ENCODE measurements at regions not wholly inside any gene's neighbourhood (a gene's known extent, or its start where the extent isn't known, plus 50 kb on each side); places are given as distances from the start of the nearest gene placed in this dataset.
"Not testable (repeated sequence)": the region's sequence is repeated elsewhere in the genome, so short reads cannot be mapped to it uniquely, and the experiment has no call there.

GRCh38 chr10:37067576-37067975 lies 57.8 kb upstream of the ANKRD30A start:
- Mint-ChIP-seq H3K9me3 (peaks cover 25% of the 10 kb centered on the region), H3K27me3 (no peaks in the 10 kb centered on the region), H3K36me3 (ENCODE audit: low read depth) (no peaks in the 10 kb centered on the region), H3K27ac (no peak overlapping the region), H3K4me3 (no peak overlapping the region), H3K4me1 (ENCODE audit: low read depth) (no peaks in the 10 kb centered on the region)
- ATAC-seq (no peak), DNase-seq (no peak)
- TF ChIP-seq CTCF (IDR thresholded peaks at IDR 0.05), result no peak
- ChIA-PET POLR2A (no interaction called here), CTCF (no interaction called here)
- intact Hi-C loops (cut with micrococcal nuclease), result no loop called here

GRCh38 chr10:37062296-37062695 lies 63.1 kb upstream of the ANKRD30A start:
- POLR2A ChIA-PET, result not testable (repeated sequence)

GRCh38 chr10:37057261-37057660 lies 68.1 kb upstream of the ANKRD30A start:
- Mint-ChIP-seq H3K27ac (no peak overlapping the region), H3K4me1 (ENCODE audit: low read depth) (no peaks in the 10 kb centered on the region), H3K27me3 (no peaks in the 10 kb centered on the region), H3K36me3 (ENCODE audit: low read depth) (no peaks in the 10 kb centered on the region), H3K9me3 (peaks cover 2% of the 10 kb centered on the region), H3K4me3 (no peak overlapping the region)
- POLR2A ChIA-PET, result no interaction called here
- no peak for ATAC-seq
- CTCF ChIA-PET, result no interaction called here
- intact Hi-C loops (cut with micrococcal nuclease), result no loop called here
- TF ChIP-seq CTCF (IDR thresholded peaks at IDR 0.05), result no peak
- no peak for DNase-seq

More at GRCh38 chr10:37062296-37062695, 63.1 kb upstream of the ANKRD30A start:
- intact Hi-C loops (cut with micrococcal nuclease); H3K4me3 Mint-ChIP-seq; H3K4me1 Mint-ChIP-seq (ENCODE audit: low read depth); H3K36me3 Mint-ChIP-seq (ENCODE audit: low read depth); H3K27me3 Mint-ChIP-seq; CTCF ChIA-PET; H3K27ac Mint-ChIP-seq; H3K9me3 Mint-ChIP-seq; ATAC-seq; DNase-seq: not testable (repeated sequence)

- H3K4me1 Mint-ChIP-seq (ENCODE audit: low read depth), result no peaks in the 10 kb centered on the region
- ChIA-PET CTCF (no interaction called here), POLR2A (no interaction called here)
- H3K36me3 Mint-ChIP-seq (ENCODE audit: low read depth), result no peaks in the 10 kb centered on the region
- DNase-seq, result no peak
- H3K27ac Mint-ChIP-seq, result no peak overlapping the region
- H3K27me3 Mint-ChIP-seq, result no peaks in the 10 kb centered on the region
- peaks cover 2% of the 10 kb centered on the region for H3K9me3 Mint-ChIP-seq
- no peak overlapping the region for H3K4me3 Mint-ChIP-seq
- no peak for ATAC-seq
- no peak for TF ChIP-seq CTCF (IDR thresholded peaks at IDR 0.05)
- intact Hi-C loops (cut with micrococcal nuclease), result no loop called here
These were observed 71.9 kb upstream of the ANKRD30A start for GRCh38 chr10:37053476-37053875.

GRCh38 chr10:37049982-37050381 lies 75.4 kb upstream of the ANKRD30A start:
- H3K9me3 Mint-ChIP-seq; H3K4me3 Mint-ChIP-seq; H3K27ac Mint-ChIP-seq; H3K4me1 Mint-ChIP-seq (ENCODE audit: low read depth); intact Hi-C loops (cut with micrococcal nuclease); CTCF ChIA-PET; DNase-seq; ATAC-seq; H3K36me3 Mint-ChIP-seq (ENCODE audit: low read depth); POLR2A ChIA-PET; H3K27me3 Mint-ChIP-seq: not testable (repeated sequence)

GRCh38 chr10:37044319-37044718 lies 81.1 kb upstream of the ANKRD30A start:
- H3K27ac Mint-ChIP-seq; DNase-seq; H3K36me3 Mint-ChIP-seq (ENCODE audit: low read depth); intact Hi-C loops (cut with micrococcal nuclease); H3K27me3 Mint-ChIP-seq; H3K4me1 Mint-ChIP-seq (ENCODE audit: low read depth); CTCF ChIA-PET; POLR2A ChIA-PET; H3K4me3 Mint-ChIP-seq; ATAC-seq: not testable (repeated sequence)
- peaks cover 11% of the 10 kb centered on the region for H3K9me3 Mint-ChIP-seq

- ChIA-PET POLR2A (no interaction called here), CTCF (no interaction called here)
- Mint-ChIP-seq H3K9me3 (peaks cover 18% of the 10 kb centered on the region), H3K27ac (no peak overlapping the region), H3K4me1 (ENCODE audit: low read depth) (no peaks in the 10 kb centered on the region), H3K27me3 (no peaks in the 10 kb centered on the region), H3K4me3 (no peak overlapping the region), H3K36me3 (ENCODE audit: low read depth) (no peaks in the 10 kb centered on the region)
- ATAC-seq, result no peak
- TF ChIP-seq CTCF (IDR thresholded peaks at IDR 0.05), result no peak
- intact Hi-C loops (cut with micrococcal nuclease), result no loop called here
- DNase-seq, result no peak
These were observed 89.5 kb upstream of the ANKRD30A start for GRCh38 chr10:37035853-37036252.
